H9 (cell line): ENCODE measurements at regions not wholly inside any gene's neighbourhood (a gene's known extent, or its start where the extent isn't known, plus 50 kb on each side); places are given as distances from the start of the nearest gene placed in this dataset.

Source experiments
- DNase-seq: peaks from one replicate; pipeline ENCODE4 v3.0.0-alpha.2; 2017
- H2AFZ ChIP-seq: one replicate; pipeline ENCODE4 v1.6.1; 2013; ENCODE audit warnings: mild to moderate bottlenecking, low read length, control low read depth, moderate library complexity
- H2AK5ac ChIP-seq: 2 replicates; pipeline ENCODE4 v1.6.1; 2013; ENCODE audit warnings: low read length, control low read depth, mixed read lengths; ENCODE audit not compliant: insufficient read length
- H2BK120ac ChIP-seq: one replicate; pipeline ENCODE4 v1.6.1; 2013; ENCODE audit warnings: low read depth, mild to moderate bottlenecking, low read length, control low read depth, inconsistent platforms; ENCODE audit not compliant: poor library complexity, severe bottlenecking
- H2BK12ac ChIP-seq: 2 replicates; pipeline ENCODE4 v1.6.1; 2013; ENCODE audit warnings: low read length, control low read depth, mixed read lengths, low read depth; ENCODE audit not compliant: insufficient read length
- H2BK15ac ChIP-seq: 2 replicates; pipeline ENCODE4 v1.6.1; 2013; ENCODE audit warnings: low read depth, low read length, control low read depth
- H2BK20ac ChIP-seq: one replicate; pipeline ENCODE4 v1.6.1; 2013; ENCODE audit warnings: low read depth, mild to moderate bottlenecking, low read length, control low read depth, inconsistent platforms; ENCODE audit not compliant: poor library complexity, severe bottlenecking
- H2BK5ac ChIP-seq: 2 replicates; pipeline ENCODE4 v1.6.1; 2013; ENCODE audit warnings: low read length, control low read depth, mixed read lengths; ENCODE audit not compliant: insufficient read length
- H3K14ac ChIP-seq: 2 replicates; pipeline ENCODE4 v1.6.1; 2013; ENCODE audit warnings: low read length, control low read depth; ENCODE audit not compliant: insufficient read depth
- H3K18ac ChIP-seq: 2 replicates; pipeline ENCODE4 v1.6.1; 2013; ENCODE audit warnings: low read depth, mild to moderate bottlenecking, mixed read lengths, low read length, control low read depth; ENCODE audit not compliant: insufficient read length
- H3K23ac ChIP-seq: 2 replicates; pipeline ENCODE4 v1.6.1; 2013; ENCODE audit warnings: low read length, control low read depth, mixed read lengths, low read depth; ENCODE audit not compliant: insufficient read length
- H3K23me2 ChIP-seq: 2 replicates; pipeline ENCODE4 v1.6.1; 2013; ENCODE audit warnings: low read depth, mild to moderate bottlenecking, mixed read lengths, low read length, control low read depth; ENCODE audit not compliant: insufficient read length, poor library complexity, severe bottlenecking
- H3K27ac ChIP-seq: 2 replicates; pipeline ENCODE4 v1.5.1; 2013; ENCODE audit warnings: low read length, control low read depth, mixed read lengths, low read depth; ENCODE audit not compliant: insufficient read length
- H3K27me3 ChIP-seq: 2 replicates; pipeline ENCODE4 v1.6.1; 2013; ENCODE audit warnings: low read length, control low read depth, inconsistent platforms; ENCODE audit not compliant: insufficient read depth
- H3K4ac ChIP-seq: 2 replicates; pipeline ENCODE4 v1.6.1; 2013; ENCODE audit warnings: low read depth, mild to moderate bottlenecking, control low read depth, inconsistent platforms, low read length, moderate library complexity
- H3K4me1 ChIP-seq: 2 replicates; pipeline ENCODE4 v1.6.1; 2013; ENCODE audit warnings: low read length, control low read depth, inconsistent platforms; ENCODE audit not compliant: insufficient read depth
- H3K4me2 ChIP-seq: 2 replicates; pipeline ENCODE4 v1.6.1; 2013; ENCODE audit warnings: low read length, control low read depth, mixed read lengths; ENCODE audit not compliant: insufficient read length, insufficient read depth
- H3K56ac ChIP-seq: 2 replicates; pipeline ENCODE4 v1.6.1; 2013; ENCODE audit warnings: low read depth, mild to moderate bottlenecking, mixed read lengths, low read length, control low read depth; ENCODE audit not compliant: insufficient read length
- H3K79me1 ChIP-seq: 2 replicates; pipeline ENCODE4 v1.6.1; 2013; ENCODE audit warnings: low read depth, mild to moderate bottlenecking, moderate library complexity, low read length, control low read depth, inconsistent platforms; ENCODE audit not compliant: insufficient read depth, poor library complexity, severe bottlenecking
- H3K79me2 ChIP-seq: 2 replicates; pipeline ENCODE4 v1.6.1; 2013; ENCODE audit warnings: low read length, control low read depth, inconsistent platforms; ENCODE audit not compliant: insufficient read depth
- H3K9ac ChIP-seq: 2 replicates; pipeline ENCODE4 v1.6.1; 2013; ENCODE audit warnings: low read length, control low read depth, mixed read lengths; ENCODE audit not compliant: insufficient read length; ENCODE audit errors: extremely low read depth
- H3K9me3 ChIP-seq: one replicate; pipeline ENCODE4 v1.6.1; 2013; ENCODE audit warnings: low read depth, low read length, inconsistent platforms; ENCODE audit not compliant: control insufficient read depth
- H3T11ph ChIP-seq: one replicate; pipeline ENCODE4 v1.6.1; 2013; ENCODE audit warnings: mild to moderate bottlenecking, low read length, control low read depth, inconsistent platforms
- H4K20me1 ChIP-seq: one replicate; pipeline ENCODE4 v1.6.1; 2013; ENCODE audit not compliant: control insufficient read depth, insufficient read length, insufficient read depth
- H4K5ac ChIP-seq: 2 replicates; pipeline ENCODE4 v1.6.1; 2013; ENCODE audit warnings: low read depth, mild to moderate bottlenecking, mixed read lengths, low read length, control low read depth; ENCODE audit not compliant: insufficient read length
- H4K8ac ChIP-seq: replicated peaks from 2 replicates; pipeline ENCODE4 v1.6.1; 2013; ENCODE audit warnings: low read length, control low read depth, mixed read lengths, low read depth; ENCODE audit not compliant: insufficient read length
- H4K91ac ChIP-seq: 2 replicates; pipeline ENCODE4 v1.6.1; 2013; ENCODE audit warnings: low read depth, mild to moderate bottlenecking, moderate library complexity, mixed read lengths, low read length, control low read depth; ENCODE audit not compliant: insufficient read length
- H3K27ac Mint-ChIP-seq, 3 experiments: 2 replicates in 2 of 3; 3 replicates in 1 of 3; pipeline ENCODE4 v1.8.0; 2020 to 2021; ENCODE audit warnings: mixed read lengths in 3 of 3, mild to moderate bottlenecking in 1 of 3, moderate library complexity in 1 of 3
- H3K27me3 Mint-ChIP-seq: 2 replicates; pipeline ENCODE4 v1.8.0; 2021; ENCODE audit warnings: low read depth, mild to moderate bottlenecking, moderate library complexity, mixed read lengths
- H3K36me3 Mint-ChIP-seq, 3 experiments: 2 replicates in 2 of 3; 3 replicates in 1 of 3; pipeline ENCODE4 v1.8.0; 2020 to 2021; ENCODE audit warnings: low read depth in 3 of 3, mixed read lengths in 3 of 3; ENCODE audit not compliant: insufficient read depth in 1 of 3
- H3K4me1 Mint-ChIP-seq, 2 experiments: 2 replicates each; pipeline ENCODE4 v1.8.0; 2020; ENCODE audit warnings: mixed read lengths in 2 of 2
- H3K4me3 Mint-ChIP-seq, 2 experiments: 2 replicates in 1 of 2; 3 replicates in 1 of 2; pipeline ENCODE4 v1.8.0; 2020 to 2021; ENCODE audit warnings: mild to moderate bottlenecking in 2 of 2, mixed read lengths in 2 of 2, moderate library complexity in 1 of 2
- H3K9me3 Mint-ChIP-seq, 2 experiments: 2 replicates in 1 of 2; 3 replicates in 1 of 2; pipeline ENCODE4 v1.8.0; 2020; ENCODE audit warnings: mild to moderate bottlenecking in 2 of 2, mixed read lengths in 2 of 2, moderate library complexity in 1 of 2
- CTCF ChIP-seq: fragments of 200-600 bp; sonication (generic); conservative IDR thresholded peaks from 3 replicates; pipeline ENCODE4 v1.8.0; 2021; ENCODE audit warnings: antibody characterized with exemption, mild to moderate bottlenecking
- WGBS: extraction: QIAGEN DNeasy Blood & Tissue Kit; methylation state at CpG from one replicate; pipeline ENCODE4 v1.1.7; 2013; ENCODE audit warnings: missing lambda C conversion rate, low lambda C conversion rate, mixed read lengths; ENCODE audit not compliant: insufficient read length; ENCODE audit errors: extremely low coverage; 5-methylcytosine and 5-hydroxymethylcytosine counted together

- Mint-ChIP-seq H3K4me3 (no peak overlapping the region), H3K9me3 (peaks cover 6% of the 10 kb centered on the region in 2 experiments; a peak in 4 of 5 replicates), H3K36me3 (no peaks in the 10 kb centered on the region; a peak in 1 of 7 replicates), H3K27me3 (peaks cover 15% of the 10 kb centered on the region), H3K27ac (no peak overlapping the region), H3K4me1 (no peaks in the 10 kb centered on the region)
- H4K91ac ChIP-seq, result no peak overlapping the region
- no peaks in the 10 kb centered on the region for H3K23me2 ChIP-seq
- H3K4me1 ChIP-seq, result no peaks in the 10 kb centered on the region
- H3K79me1 ChIP-seq, result no peaks in the 10 kb centered on the region
- no peak overlapping the region for H3K23ac ChIP-seq
- no peak overlapping the region for H3K27ac ChIP-seq
- no peak overlapping the region for H2AK5ac ChIP-seq
- H2BK120ac ChIP-seq, result no peak overlapping the region
- H2BK20ac ChIP-seq, result no peak overlapping the region
- peak; percentile 25 for DNase-seq
- H2AFZ ChIP-seq, result no peak overlapping the region
- no peak overlapping the region for H3K56ac ChIP-seq
- no peaks in the 10 kb centered on the region for H3K9me3 ChIP-seq
- H4K20me1 ChIP-seq, result peaks cover 2% of the 10 kb centered on the region
- no peak overlapping the region for H3K9ac ChIP-seq
- H2BK12ac ChIP-seq, result no peak overlapping the region
- no peak overlapping the region for H4K8ac ChIP-seq
- H3K18ac ChIP-seq, result no peak overlapping the region
- no peak for TF ChIP-seq CTCF
- H4K5ac ChIP-seq, result no peak overlapping the region
- no peaks in the 10 kb centered on the region for H3K79me2 ChIP-seq
- H3T11ph ChIP-seq, result no peak overlapping the region
- no peaks in the 10 kb centered on the region; the same call in 1 of the 2 replicates for H3K27me3 ChIP-seq
- no peak overlapping the region for H3K4me2 ChIP-seq
- no peak overlapping the region for H3K4ac ChIP-seq
- H2BK15ac ChIP-seq, result no peak overlapping the region
- no peak overlapping the region; the same call in 1 of the 2 replicates for H3K14ac ChIP-seq
- H2BK5ac ChIP-seq, result no peak overlapping the region
- no CpG with 5 or more reads among the region's 12 CpGs for WGBS
Observed at GRCh38 chr20:63058696-63059335, 52.1 kb upstream of the BHLHE23 start.
